ENCODE measurements at regions not wholly inside any gene's neighbourhood (a gene's known extent, or its start where the extent isn't known, plus 50 kb on each side); places are given as distances from the start of the nearest gene placed in this dataset.

DNA sequence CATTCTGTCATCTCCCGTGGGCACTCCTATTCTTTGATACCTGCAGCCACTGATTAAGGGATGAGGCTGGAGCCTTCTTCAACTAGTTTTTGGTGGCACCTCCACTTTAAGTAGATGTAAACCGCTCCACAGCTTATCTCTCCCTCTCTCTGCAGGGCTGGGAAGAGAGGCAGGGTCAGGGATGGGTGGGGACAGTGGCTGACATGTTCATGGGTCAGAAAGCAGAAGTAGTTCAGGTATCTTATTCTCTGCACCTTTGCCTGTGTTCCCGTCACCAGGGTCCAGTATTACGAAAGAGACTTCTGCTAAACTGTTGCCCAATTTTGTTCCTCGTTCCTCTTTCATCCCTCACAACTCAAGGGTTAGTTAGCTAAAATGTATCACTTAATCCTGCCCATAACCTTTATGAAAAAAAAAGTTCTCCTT is 51.7 kb upstream of the EDEM3 start:
- 88% methylated on average over 5 of the region's 5 CpGs for WGBS (ENCODE audit: insufficient coverage, insufficient replicate concordance, low lambda C conversion rate, missing lambda C conversion rate)
- no TSS peak for BruUV-seq (replicated peaks)
- Histone ChIP-seq H3K9me3 (replicated peaks; ENCODE audit: control insufficient read depth, insufficient read depth, low read length) (no peaks in the 10 kb centered on the region), H3K27me3 (replicated peaks in 1 of 2; ENCODE audit: control insufficient read depth in 2 of 2, insufficient read depth in 2 of 2, low read length in 1 of 2) (no peaks in the 10 kb centered on the region), H3K79me2 (ENCODE audit: control insufficient read depth, insufficient read depth, low read length) (no peaks in the 10 kb centered on the region), H3K36me3 (ENCODE audit: control insufficient read depth in 2 of 2, insufficient read depth in 2 of 2, low read length in 1 of 2) (peaks cover 0 to 4% of the 10 kb centered on the region in 2 experiments; a peak in 1 of 4 replicates), H2AFZ (ENCODE audit: control insufficient read depth, low read depth, low read length) (no peak overlapping the region), H3K4me3 (no peak overlapping the region), H3K27ac (ENCODE audit: control insufficient read depth, insufficient read depth) (no peak overlapping the region), H3K4me1 (ENCODE audit: control insufficient read depth, insufficient read depth, low read length) (peaks cover 9% of the 10 kb centered on the region), H3K4me2 (ENCODE audit: control insufficient read depth, insufficient read depth) (no peak overlapping the region; the same call in 1 of the 2 replicates), H3K9ac (ENCODE audit: control insufficient read depth, insufficient read depth, low read length) (no peak overlapping the region), H4K20me1 (ENCODE audit: control insufficient read depth, insufficient read depth) (no peaks in the 10 kb centered on the region)
- in situ Hi-C loops (cut with MboI), result loop anchor here (5.0 to 10.0 kb wide), 3 partner anchors 171 to 888 kb away; no protein-coding TSS in a partner anchor
- ATAC-seq, result peak; percentile 54
- intact Hi-C loops (cut with micrococcal nuclease; ENCODE audit: unreplicated experiment), result loop anchor here (5.0 to 10.0 kb wide), 3 partner anchors 61 to 868 kb away; no protein-coding TSS in a partner anchor
- TF ChIP-seq PAX5 (IDR thresholded peaks at IDR 0.05; ENCODE audit: borderline replicate concordance, low read depth, low read length) (no peak), GATAD2B (conservative IDR thresholded peaks at IDR 0.05; ENCODE audit: low read depth) (no peak), POU2F2 (IDR thresholded peaks at IDR 0.05; ENCODE audit: borderline replicate concordance, low read depth, low read length) (no peak), CREB1 (IDR thresholded peaks at IDR 0.05; ENCODE audit: low read depth) (0 out of 2 replicates have a peak, but pooled peaks have one; percentile 18)
- TF ChIP-seq, protein P1, sequence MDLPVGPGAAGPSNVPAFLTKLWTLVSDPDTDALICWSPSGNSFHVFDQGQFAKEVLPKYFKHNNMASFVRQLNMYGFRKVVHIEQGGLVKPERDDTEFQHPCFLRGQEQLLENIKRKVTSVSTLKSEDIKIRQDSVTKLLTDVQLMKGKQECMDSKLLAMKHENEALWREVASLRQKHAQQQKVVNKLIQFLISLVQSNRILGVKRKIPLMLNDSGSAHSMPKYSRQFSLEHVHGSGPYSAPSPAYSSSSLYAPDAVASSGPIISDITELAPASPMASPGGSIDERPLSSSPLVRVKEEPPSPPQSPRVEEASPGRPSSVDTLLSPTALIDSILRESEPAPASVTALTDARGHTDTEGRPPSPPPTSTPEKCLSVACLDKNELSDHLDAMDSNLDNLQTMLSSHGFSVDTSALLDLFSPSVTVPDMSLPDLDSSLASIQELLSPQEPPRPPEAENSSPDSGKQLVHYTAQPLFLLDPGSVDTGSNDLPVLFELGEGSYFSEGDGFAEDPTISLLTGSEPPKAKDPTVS (IDR thresholded peaks at IDR 0.05; ENCODE audit: low read depth, low read length), result no peak
- CTCF ChIA-PET, result interaction anchor here (0.6 to 7.2 kb wide), 23 partner anchors 9 to 874 kb away, joined by 3 to 353 read pairs (median 5); partner anchors contain the start of gene NIBAN1
- SMC1A ChIA-PET (ENCODE audit: uncharacterized antibody, unreplicated experiment), result interaction anchor here (0.5 to 10.9 kb wide), 19 partner anchors 8 to 363 kb away, joined by 3 to 219 read pairs (median 8); partner anchors contain the start of genes EDEM3 and NIBAN1
- RAD21 ChIA-PET (ENCODE audit: unreplicated experiment), result interaction anchor here (1.1 to 6.4 kb wide), 14 partner anchors 8 to 865 kb away, joined by 3 to 152 read pairs (median 6); partner anchors contain the start of gene NIBAN1
- POLR2A ChIA-PET, result interaction anchor here (0.7 to 1.7 kb wide), 3 partner anchors 134 to 295 kb away, joined by 3 to 7 read pairs (median 6); no protein-coding TSS in a partner anchor
- FAIRE-seq, result no peak
- no peak for DNase-seq (ENCODE audit: low read depth, low spot score)

Data from GM12878 (cell line).